HG03520 (cell line): ENCODE measurements at regions not wholly inside any gene's neighbourhood (a gene's known extent, or its start where the extent isn't known, plus 50 kb on each side); places are given as distances from the start of the nearest gene placed in this dataset.

Experiments
- ATAC-seq: cut with Tn5 transposase; IDR thresholded peaks from one replicate; pipeline ENCODE4 v1.9.1; 2021; ENCODE audit warnings: mild to moderate bottlenecking, moderate library complexity; ENCODE audit not compliant: unreplicated experiment

GRCh38 chr12:127556231-127556886, 710.6 kb upstream of the TMEM132C start:
- ATAC-seq, result no peak

GRCh38 chr12:127558361-127558760, 708.6 kb upstream of the TMEM132C start:
- no peak for ATAC-seq

DNA sequence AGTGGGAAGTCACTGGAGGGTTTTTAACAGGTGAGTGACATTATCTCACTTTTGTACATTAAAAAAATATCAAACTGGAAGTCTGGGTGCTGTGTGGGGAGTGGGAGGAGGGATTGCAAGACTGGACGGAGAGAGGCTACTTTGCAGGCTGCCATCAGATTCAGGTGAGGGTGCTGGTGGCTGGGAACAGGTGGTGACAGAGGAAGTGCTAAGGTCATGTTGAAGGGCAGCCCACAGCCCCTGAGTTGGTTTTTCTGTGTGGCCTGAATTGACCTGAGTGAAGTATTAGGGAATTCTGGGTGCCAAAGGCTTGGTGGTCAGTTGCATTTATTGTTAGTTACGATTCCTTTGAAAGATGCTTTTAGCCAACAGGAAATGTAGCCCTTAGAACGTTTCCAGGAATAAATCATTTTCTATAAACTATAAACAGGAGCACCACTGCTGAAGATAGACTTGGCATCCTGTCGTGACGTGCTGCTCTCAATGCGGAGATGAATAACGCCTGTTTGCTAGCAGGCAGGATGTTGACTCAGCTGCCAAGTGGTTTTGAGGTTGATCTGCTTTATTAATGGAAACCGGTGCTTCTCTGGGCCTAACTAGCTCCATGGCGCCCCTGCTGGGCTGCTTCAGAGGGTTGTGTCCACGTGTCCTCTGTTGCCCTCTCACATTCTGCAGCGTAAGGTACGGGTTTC, 707.5 kb upstream of the TMEM132C start:
- ATAC-seq, result no peak

- no peak for ATAC-seq
These were observed 706.9 kb upstream of the TMEM132C start for GRCh38 chr12:127560041-127560478.

DNA sequence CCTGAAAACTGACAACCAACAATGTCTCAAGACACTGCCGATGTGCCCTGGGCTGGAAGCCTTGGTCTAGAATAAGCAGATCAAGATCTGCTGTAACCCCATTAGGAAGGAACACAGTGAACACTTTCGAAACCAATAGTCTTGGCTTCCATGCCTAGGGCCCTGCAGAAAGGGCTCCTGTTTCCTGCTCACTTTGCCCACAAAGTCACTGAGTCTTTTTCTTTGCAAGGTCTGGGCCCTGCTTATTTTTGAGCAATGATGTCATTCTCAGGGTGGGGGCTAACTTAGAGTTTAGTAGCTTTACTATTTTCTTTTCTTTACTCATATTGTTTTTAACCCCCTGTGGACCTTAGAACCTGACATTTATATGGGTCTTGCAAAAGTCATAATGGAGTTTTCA, 704.2 kb upstream of the TMEM132C start:
- ATAC-seq, result no peak

DNA sequence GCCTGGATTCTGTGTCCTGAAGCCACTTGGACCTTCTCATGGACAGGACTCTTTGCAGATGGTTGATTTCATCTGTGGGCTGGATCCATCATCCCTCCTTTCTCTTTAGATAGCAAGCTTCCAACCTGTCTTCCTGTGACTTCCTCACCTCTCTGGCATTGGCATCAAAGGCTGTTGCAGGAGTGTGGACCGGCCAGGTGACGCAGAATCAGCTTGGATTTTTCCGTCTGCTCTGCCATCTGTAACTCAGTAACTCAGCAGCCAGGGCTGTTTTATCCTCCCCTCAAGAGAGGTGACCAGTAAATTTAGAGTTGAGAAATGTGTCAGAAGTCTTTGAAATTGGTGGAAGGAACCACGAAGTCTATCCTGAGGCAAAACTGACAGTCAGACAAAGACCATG, 701.7 kb upstream of the TMEM132C start:
- no peak for ATAC-seq

DNA sequence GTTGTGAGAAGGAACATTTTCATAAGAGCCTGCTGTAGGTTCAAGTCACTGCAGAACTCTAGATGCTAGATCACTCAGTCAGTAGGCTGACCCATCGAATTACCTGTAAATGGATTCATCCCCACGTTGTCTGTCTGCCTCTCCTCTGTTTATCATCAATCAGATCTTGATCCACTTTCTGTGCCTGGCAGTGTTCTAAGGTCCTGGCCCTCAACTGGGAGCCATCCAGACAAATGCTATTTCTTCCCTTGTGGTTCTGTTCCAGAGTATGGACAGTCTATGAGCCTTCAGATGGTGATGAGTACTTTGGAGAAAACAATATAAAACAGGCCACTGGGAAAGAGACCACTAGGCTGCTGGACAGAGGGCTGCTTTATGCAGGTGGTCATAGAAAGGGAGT, 699.4 kb upstream of the TMEM132C start:
- no peak for ATAC-seq

- ATAC-seq, result no peak
These were observed 696.6 kb upstream of the TMEM132C start for GRCh38 chr12:127570387-127570786.

DNA sequence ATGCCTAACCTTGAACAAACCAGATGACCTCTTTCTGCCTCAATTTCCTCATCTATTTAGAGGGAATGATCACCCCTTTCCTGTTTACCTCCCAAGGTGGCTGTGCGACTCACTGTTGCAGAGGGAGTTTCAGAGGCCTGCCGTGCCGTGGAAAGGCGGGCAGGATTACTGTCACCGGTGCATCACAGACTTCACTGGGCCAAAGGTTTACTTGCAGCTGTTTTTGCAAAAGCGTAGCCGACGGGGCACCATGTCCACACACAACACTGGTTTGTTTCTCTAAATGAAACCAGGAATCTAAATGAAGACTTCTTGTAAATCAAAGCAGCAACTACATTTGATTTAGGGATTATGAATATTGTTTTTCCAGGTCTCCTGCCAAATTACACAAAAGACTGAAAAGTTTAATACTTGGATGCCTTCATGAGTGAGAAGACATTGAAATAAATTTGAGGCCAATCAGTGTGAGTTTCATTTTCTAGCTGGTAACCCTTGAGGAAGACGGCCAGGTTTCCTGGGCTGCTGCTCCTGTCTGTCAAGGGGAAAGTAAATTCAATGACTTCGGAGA, 696.1 kb upstream of the TMEM132C start:
- ATAC-seq, result no peak

DNA sequence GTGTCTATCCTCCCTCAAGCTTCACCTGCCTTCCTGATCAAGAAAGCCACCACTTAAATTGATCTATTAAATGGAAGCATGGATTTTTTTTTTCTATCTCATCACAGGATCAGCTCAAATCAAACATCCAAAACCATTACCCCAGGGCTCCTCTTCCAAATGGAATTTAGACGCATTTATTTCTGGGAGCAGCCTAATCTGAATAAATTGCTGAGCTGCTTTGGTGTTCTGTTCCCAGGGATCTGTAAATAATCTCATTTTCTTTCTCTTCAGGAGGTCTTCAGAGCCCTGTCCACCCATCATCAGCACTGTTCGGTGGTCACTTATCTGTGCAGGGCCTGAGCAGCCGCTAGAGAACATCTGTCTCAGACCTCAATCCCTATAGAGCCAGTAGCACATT, 695.4 kb upstream of the TMEM132C start:
- ATAC-seq, result no peak

- no peak for ATAC-seq
These were observed 687.5 kb upstream of the TMEM132C start for GRCh38 chr12:127579446-127579845.

DNA sequence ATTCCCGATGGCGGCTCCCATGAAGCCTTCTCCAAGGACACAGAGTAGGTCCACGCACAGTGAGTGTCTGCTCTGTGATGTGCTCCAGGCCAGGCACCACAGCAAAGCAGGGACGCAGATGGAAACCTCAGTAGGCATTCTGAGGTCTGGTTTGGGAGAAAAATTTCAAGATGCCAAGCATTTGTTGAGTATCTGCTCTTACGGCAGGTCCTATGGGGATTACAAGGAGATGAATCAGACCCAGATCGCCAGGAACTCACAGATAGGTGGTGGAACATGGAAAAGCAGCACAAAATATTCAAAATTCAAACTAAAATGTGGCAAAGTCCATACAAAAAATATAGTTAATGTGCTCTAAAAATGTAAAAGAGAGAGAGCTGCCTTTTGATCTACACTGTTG, 684.9 kb upstream of the TMEM132C start:
- ATAC-seq, result no peak

- no peak for ATAC-seq
These were observed 683.9 kb upstream of the TMEM132C start for GRCh38 chr12:127583041-127583440.

DNA sequence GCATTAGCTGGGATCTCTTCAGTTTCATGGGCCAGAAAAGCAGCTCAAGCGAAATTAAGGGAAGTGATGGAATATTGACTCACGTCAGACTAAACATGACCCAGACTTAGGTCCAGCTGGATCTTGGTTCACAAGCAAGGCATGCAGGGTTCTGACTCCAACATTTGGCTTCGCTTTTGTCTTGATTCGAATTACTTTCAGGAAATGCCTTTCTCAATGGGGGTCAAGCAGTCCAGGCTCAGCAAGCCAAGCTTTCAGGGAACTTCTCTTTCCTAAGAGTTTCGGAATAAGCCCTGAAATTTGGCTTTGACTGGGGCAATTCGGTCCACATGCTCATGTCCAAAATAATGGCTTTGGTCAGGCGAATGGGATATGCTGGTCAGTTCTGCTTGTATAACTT, 678.7 kb upstream of the TMEM132C start:
- no peak for ATAC-seq

GRCh38 chr12:127589541-127589940, 677.4 kb upstream of the TMEM132C start:
- no peak for ATAC-seq

- ATAC-seq, result no peak
These were observed 676.1 kb upstream of the TMEM132C start for GRCh38 chr12:127590868-127591267.

GRCh38 chr12:127592245-127592644, 674.7 kb upstream of the TMEM132C start:
- ATAC-seq, result no peak

GRCh38 chr12:127594351-127594970, 672.5 kb upstream of the TMEM132C start:
- ATAC-seq, result no peak

GRCh38 chr12:127595506-127595905, 671.5 kb upstream of the TMEM132C start:
- no peak for ATAC-seq

- ATAC-seq, result no peak
These were observed 670.1 kb upstream of the TMEM132C start for GRCh38 chr12:127596891-127597290.

GRCh38 chr12:127599436-127599835, 667.5 kb upstream of the TMEM132C start:
- ATAC-seq, result no peak

GRCh38 chr12:127600211-127600610, 666.8 kb upstream of the TMEM132C start:
- ATAC-seq, result no peak
